ENCODE measurements at regions not wholly inside any gene's neighbourhood (a gene's known extent, or its start where the extent isn't known, plus 50 kb on each side); places are given as distances from the start of the nearest gene placed in this dataset.

DNA sequence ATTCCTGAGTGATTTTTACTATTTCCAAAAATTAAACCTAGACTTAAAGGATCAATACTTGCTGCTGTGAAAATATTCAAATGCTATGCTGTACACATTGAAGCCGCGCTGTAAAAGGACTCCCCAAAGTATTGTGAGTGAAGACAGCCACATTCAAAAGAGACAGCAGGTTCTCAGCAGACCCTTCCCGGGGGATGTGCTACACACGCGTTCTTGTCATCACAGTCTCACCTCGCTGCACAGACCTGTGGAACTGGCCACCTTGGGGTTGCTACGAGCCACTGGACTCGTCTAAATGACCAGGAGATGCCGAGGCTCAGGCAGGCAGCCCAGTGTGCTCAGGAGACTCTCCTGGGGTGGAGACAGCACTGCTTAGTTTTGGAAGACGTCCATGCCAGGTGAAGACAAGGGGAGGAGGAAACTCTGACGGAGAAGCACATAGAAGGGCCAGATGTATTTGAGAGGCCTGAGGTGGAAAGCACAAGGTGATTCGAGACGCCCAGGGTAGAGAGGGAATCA is 367.7 kb upstream of the SHH start:
- TF ChIP-seq, protein P1, sequence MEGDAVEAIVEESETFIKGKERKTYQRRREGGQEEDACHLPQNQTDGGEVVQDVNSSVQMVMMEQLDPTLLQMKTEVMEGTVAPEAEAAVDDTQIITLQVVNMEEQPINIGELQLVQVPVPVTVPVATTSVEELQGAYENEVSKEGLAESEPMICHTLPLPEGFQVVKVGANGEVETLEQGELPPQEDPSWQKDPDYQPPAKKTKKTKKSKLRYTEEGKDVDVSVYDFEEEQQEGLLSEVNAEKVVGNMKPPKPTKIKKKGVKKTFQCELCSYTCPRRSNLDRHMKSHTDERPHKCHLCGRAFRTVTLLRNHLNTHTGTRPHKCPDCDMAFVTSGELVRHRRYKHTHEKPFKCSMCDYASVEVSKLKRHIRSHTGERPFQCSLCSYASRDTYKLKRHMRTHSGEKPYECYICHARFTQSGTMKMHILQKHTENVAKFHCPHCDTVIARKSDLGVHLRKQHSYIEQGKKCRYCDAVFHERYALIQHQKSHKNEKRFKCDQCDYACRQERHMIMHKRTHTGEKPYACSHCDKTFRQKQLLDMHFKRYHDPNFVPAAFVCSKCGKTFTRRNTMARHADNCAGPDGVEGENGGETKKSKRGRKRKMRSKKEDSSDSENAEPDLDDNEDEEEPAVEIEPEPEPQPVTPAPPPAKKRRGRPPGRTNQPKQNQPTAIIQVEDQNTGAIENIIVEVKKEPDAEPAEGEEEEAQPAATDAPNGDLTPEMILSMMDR (conservative IDR thresholded peaks at IDR 0.05 in 1 of 2, IDR thresholded peaks at IDR 0.05 in 1 of 2; ENCODE audit: extremely low read depth in 1 of 2, insufficient read depth in 1 of 2, low read depth in 1 of 2, low read length in 2 of 2), result no peak
- TF ChIP-seq EZH2 (IDR thresholded peaks at IDR 0.05; ENCODE audit: borderline replicate concordance, low read length), result no peak

Measured in mammary epithelial cell (primary cell).